ENCODE measurements at regions not wholly inside any gene's neighbourhood (a gene's known extent, or its start where the extent isn't known, plus 50 kb on each side); places are given as distances from the start of the nearest gene placed in this dataset.

- TF ChIP-seq CTCF (IDR thresholded peaks at IDR 0.05) = no peak
- no peak for TF ChIP-seq POLR2A (IDR thresholded peaks at IDR 0.05)
Measured at GRCh38 chr5:174552428-174552827, 172.0 kb upstream of the MSX2 start.
